ENCODE measurements at regions not wholly inside any gene's neighbourhood (a gene's known extent, or its start where the extent isn't known, plus 50 kb on each side); places are given as distances from the start of the nearest gene placed in this dataset.

DNA sequence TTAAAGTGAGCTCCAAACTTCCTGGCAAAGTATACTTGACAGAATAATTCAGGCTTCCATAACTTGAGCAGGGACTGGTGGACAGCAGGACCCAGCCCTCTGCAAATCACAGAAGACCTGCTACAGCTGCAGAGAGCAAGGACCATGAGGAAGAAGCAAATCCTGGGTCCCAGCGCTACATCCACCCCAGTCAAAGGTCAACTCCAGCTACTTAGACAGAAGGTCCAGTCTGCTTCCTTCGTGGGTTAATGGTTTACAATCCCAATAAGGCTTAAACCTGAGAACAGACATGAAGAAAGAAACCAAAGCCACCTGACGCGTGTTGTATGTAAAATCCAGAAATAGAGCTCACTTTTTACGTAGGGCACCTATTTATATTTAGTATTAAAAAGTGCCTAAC is 57.7 kb downstream of the SHANK2 start:
- TF ChIP-seq CTCF (IDR thresholded peaks at IDR 0.05): no peak
- TF ChIP-seq MYC (IDR thresholded peaks at IDR 0.05; ENCODE audit: borderline replicate concordance, low read length): no peak
- TF ChIP-seq SMC3 (IDR thresholded peaks at IDR 0.05): no peak
- no peak for TF ChIP-seq EP300 (IDR thresholded peaks at IDR 0.05)
- no peak for TF ChIP-seq POLR2A (IDR thresholded peaks at IDR 0.05; ENCODE audit: low read length)
- no peak for TF ChIP-seq REST (IDR thresholded peaks at IDR 0.05)
- TF ChIP-seq, protein P1, sequence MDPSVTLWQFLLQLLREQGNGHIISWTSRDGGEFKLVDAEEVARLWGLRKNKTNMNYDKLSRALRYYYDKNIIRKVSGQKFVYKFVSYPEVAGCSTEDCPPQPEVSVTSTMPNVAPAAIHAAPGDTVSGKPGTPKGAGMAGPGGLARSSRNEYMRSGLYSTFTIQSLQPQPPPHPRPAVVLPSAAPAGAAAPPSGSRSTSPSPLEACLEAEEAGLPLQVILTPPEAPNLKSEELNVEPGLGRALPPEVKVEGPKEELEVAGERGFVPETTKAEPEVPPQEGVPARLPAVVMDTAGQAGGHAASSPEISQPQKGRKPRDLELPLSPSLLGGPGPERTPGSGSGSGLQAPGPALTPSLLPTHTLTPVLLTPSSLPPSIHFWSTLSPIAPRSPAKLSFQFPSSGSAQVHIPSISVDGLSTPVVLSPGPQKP (IDR thresholded peaks at IDR 0.05; ENCODE audit: low read depth, low read length): no peak
- TF ChIP-seq CBX2 (IDR thresholded peaks at IDR 0.05; ENCODE audit: borderline replicate concordance, low read depth): no peak
- no peak for TF ChIP-seq BHLHE40 (IDR thresholded peaks at IDR 0.05; ENCODE audit: low read depth, low read length)
- no peak for TF ChIP-seq HDAC2 (IDR thresholded peaks at IDR 0.05)
- no peak for TF ChIP-seq BCL3 (IDR thresholded peaks at IDR 0.05)

Data from A549 (cell line).